ENCODE measurements at regions not wholly inside any gene's neighbourhood (a gene's known extent, or its start where the extent isn't known, plus 50 kb on each side); places are given as distances from the start of the nearest gene placed in this dataset.

DNA sequence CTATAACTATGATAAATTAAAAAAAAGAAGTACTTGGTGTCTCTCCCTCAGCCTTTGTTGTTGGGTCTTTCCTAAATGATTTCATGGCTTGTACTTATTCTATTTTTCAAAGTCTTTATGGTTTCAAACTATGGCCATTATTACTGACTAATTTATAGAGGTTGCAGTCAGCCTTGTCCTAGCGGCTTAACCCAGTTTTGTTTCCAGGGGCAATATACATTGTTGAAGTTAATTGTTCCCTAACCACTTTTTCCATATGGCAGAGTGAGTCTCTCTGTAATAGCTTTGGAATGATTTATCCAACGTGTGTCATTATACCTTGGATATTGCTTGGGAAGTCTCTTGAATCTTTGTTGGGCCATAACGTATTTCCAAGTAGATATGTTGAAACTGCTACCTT lies 408.8 kb downstream of the HRH4 start:
- ATAC-seq: no peak
- TF ChIP-seq, protein P1, sequence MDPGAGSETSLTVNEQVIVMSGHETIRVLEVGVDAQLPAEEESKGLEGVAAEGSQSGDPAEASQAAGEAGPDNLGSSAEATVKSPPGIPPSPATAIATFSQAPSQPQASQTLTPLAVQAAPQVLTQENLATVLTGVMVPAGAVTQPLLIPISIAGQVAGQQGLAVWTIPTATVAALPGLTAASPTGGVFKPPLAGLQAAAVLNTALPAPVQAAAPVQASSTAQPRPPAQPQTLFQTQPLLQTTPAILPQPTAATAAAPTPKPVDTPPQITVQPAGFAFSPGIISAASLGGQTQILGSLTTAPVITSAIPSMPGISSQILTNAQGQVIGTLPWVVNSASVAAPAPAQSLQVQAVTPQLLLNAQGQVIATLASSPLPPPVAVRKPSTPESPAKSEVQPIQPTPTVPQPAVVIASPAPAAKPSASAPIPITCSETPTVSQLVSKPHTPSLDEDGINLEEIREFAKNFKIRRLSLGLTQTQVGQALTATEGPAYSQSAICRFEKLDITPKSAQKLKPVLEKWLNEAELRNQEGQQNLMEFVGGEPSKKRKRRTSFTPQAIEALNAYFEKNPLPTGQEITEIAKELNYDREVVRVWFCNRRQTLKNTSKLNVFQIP (CRISPR knock-in tag; IDR thresholded peaks at IDR 0.05; ENCODE audit: borderline replicate concordance, low read depth): no peak
- no peak for TF ChIP-seq ZNF70 (CRISPR knock-in tag; IDR thresholded peaks at IDR 0.05)
- TF ChIP-seq GLIS3 (CRISPR knock-in tag; IDR thresholded peaks at IDR 0.05): no peak
- TF ChIP-seq, protein P2, sequence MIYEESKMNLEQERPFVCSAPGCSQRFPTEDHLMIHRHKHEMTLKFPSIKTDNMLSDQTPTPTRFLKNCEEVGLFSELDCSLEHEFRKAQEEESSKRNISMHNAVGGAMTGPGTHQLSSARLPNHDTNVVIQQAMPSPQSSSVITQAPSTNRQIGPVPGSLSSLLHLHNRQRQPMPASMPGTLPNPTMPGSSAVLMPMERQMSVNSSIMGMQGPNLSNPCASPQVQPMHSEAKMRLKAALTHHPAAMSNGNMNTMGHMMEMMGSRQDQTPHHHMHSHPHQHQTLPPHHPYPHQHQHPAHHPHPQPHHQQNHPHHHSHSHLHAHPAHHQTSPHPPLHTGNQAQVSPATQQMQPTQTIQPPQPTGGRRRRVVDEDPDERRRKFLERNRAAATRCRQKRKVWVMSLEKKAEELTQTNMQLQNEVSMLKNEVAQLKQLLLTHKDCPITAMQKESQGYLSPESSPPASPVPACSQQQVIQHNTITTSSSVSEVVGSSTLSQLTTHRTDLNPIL (CRISPR knock-in tag; IDR thresholded peaks at IDR 0.05; ENCODE audit: low read depth): no peak
- no peak for TF ChIP-seq SNAI2 (CRISPR knock-in tag; IDR thresholded peaks at IDR 0.05)

DNA sequence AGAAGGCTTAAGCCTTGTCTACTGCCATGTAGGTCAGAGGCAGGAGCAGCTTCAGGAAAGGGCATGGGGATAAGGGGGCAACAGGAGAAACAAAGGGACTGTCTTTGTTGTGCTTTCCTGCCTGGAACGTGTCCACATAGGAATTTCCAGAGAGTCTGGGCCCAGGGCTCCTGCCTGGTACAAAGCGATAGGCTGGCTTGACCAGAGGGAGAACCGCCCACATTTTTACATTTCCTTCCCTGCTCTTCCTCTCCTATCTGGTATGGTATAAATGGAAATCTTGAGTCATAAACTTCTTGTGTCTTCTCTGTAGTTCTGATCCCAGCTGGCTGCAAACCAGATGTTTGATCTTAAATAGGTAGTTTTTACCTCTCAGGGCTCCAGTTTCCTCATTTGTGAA lies 414.8 kb downstream of the HRH4 start:
- TF ChIP-seq, protein P3, sequence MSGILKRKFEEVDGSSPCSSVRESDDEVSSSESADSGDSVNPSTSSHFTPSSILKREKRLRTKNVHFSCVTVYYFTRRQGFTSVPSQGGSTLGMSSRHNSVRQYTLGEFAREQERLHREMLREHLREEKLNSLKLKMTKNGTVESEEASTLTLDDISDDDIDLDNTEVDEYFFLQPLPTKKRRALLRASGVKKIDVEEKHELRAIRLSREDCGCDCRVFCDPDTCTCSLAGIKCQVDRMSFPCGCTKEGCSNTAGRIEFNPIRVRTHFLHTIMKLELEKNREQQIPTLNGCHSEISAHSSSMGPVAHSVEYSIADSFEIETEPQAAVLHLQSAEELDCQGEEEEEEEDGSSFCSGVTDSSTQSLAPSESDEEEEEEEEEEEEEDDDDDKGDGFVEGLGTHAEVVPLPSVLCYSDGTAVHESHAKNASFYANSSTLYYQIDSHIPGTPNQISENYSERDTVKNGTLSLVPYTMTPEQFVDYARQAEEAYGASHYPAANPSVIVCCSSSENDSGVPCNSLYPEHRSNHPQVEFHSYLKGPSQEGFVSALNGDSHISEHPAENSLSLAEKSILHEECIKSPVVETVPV (CRISPR knock-in tag; IDR thresholded peaks at IDR 0.05): no peak
- TF ChIP-seq PPARA (CRISPR knock-in tag; IDR thresholded peaks at IDR 0.05; ENCODE audit: borderline replicate concordance) (no peak), OSR1 (CRISPR knock-in tag; IDR thresholded peaks at IDR 0.05) (no peak), ESRRG (CRISPR knock-in tag; IDR thresholded peaks at IDR 0.05) (no peak), ARNTL (CRISPR knock-in tag; IDR thresholded peaks at IDR 0.05; ENCODE audit: borderline replicate concordance, low read depth) (no peak), SNAI2 (CRISPR knock-in tag; IDR thresholded peaks at IDR 0.05) (no peak), ISL1 (CRISPR knock-in tag; IDR thresholded peaks at IDR 0.05) (no peak), TOX (CRISPR knock-in tag; IDR thresholded peaks at IDR 0.05; ENCODE audit: borderline replicate concordance) (no peak), CSDC2 (CRISPR knock-in tag; IDR thresholded peaks at IDR 0.05) (no peak), ZFP30 (CRISPR knock-in tag; IDR thresholded peaks at IDR 0.05) (no peak), ZNF8 (CRISPR knock-in tag; IDR thresholded peaks at IDR 0.05) (no peak)
- TF ChIP-seq, protein P4, sequence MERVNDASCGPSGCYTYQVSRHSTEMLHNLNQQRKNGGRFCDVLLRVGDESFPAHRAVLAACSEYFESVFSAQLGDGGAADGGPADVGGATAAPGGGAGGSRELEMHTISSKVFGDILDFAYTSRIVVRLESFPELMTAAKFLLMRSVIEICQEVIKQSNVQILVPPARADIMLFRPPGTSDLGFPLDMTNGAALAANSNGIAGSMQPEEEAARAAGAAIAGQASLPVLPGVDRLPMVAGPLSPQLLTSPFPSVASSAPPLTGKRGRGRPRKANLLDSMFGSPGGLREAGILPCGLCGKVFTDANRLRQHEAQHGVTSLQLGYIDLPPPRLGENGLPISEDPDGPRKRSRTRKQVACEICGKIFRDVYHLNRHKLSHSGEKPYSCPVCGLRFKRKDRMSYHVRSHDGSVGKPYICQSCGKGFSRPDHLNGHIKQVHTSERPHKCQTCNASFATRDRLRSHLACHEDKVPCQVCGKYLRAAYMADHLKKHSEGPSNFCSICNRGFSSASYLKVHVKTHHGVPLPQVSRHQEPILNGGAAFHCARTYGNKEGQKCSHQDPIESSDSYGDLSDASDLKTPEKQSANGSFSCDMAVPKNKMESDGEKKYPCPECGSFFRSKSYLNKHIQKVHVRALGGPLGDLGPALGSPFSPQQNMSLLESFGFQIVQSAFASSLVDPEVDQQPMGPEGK (CRISPR knock-in tag; IDR thresholded peaks at IDR 0.05; ENCODE audit: borderline replicate concordance): no peak

DNA sequence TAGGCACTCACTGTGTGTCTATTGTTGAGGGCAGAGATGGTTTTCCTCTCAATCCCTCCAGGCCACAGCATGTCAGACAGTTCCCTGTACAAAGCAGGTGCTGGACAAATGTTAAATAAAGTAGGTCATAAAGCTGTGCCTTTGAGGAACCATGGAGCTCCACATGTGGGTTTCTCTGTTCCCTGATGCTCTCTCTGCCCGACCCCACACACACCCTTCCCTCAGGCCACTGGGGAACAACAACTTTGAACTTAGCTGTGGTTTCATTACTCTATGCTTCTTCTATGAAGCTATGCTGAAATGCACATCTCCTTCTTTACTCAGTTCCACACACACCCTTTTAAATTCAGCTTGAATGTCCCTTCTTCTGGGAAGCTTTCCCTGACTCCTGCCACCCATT lies 415.3 kb downstream of the HRH4 start:
- no peak for TF ChIP-seq ZC3H10 (CRISPR knock-in tag; IDR thresholded peaks at IDR 0.05)
- TF ChIP-seq TOX (CRISPR knock-in tag; IDR thresholded peaks at IDR 0.05; ENCODE audit: borderline replicate concordance): no peak
- ATAC-seq: no peak

More for the DNA sequence above, 414.8 kb downstream of the HRH4 start:
- ATAC-seq: no peak

DNA sequence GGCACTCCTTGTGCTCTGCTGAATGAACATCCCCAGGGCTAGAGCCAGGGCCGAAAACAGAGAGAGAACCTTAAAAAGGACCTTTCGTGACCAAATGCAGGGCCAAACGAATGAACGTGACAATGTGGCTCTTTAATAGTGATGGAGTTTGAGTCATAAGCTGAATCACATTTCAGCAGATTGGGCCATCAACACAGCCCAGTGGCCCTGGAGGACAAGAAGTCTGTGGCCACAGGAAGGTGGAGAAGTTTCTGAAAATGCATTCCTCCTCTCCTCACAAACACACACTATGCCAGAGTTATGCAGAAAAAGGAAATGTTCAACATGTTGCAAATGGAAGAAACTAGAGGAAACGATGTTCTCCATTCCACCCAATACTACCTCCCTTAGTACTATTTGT lies 415.8 kb downstream of the HRH4 start:
- no peak for ATAC-seq

More for the DNA sequence above, 415.8 kb downstream of the HRH4 start:
- no peak for TF ChIP-seq CSDC2 (CRISPR knock-in tag; IDR thresholded peaks at IDR 0.05)
- TF ChIP-seq BACH2 (CRISPR knock-in tag; IDR thresholded peaks at IDR 0.05; ENCODE audit: borderline replicate concordance): no peak
- TF ChIP-seq, protein P2 (CRISPR knock-in tag; IDR thresholded peaks at IDR 0.05; ENCODE audit: low read depth): no peak
- TF ChIP-seq ESRRG (CRISPR knock-in tag; IDR thresholded peaks at IDR 0.05): no peak
- TF ChIP-seq, protein P3 (CRISPR knock-in tag; IDR thresholded peaks at IDR 0.05): no peak
- TF ChIP-seq ZFP30 (CRISPR knock-in tag; IDR thresholded peaks at IDR 0.05): no peak
- TF ChIP-seq, protein P1 (CRISPR knock-in tag; IDR thresholded peaks at IDR 0.05; ENCODE audit: borderline replicate concordance, low read depth): no peak
- TF ChIP-seq TCF4 (CRISPR knock-in tag; IDR thresholded peaks at IDR 0.05; ENCODE audit: borderline replicate concordance): no peak
- TF ChIP-seq ZNF8 (CRISPR knock-in tag; IDR thresholded peaks at IDR 0.05): no peak
- no peak for TF ChIP-seq ZNF565 (CRISPR knock-in tag; conservative IDR thresholded peaks at IDR 0.05; ENCODE audit: low read depth)
- TF ChIP-seq PPARA (CRISPR knock-in tag; IDR thresholded peaks at IDR 0.05; ENCODE audit: borderline replicate concordance): no peak
- no peak for TF ChIP-seq GLIS3 (CRISPR knock-in tag; IDR thresholded peaks at IDR 0.05)
- no peak for TF ChIP-seq ZNF70 (CRISPR knock-in tag; IDR thresholded peaks at IDR 0.05)
- no peak for TF ChIP-seq TOX (CRISPR knock-in tag; IDR thresholded peaks at IDR 0.05; ENCODE audit: borderline replicate concordance)
- TF ChIP-seq ZFP3 (CRISPR knock-in tag; IDR thresholded peaks at IDR 0.05): no peak
- TF ChIP-seq, protein P4 (CRISPR knock-in tag; IDR thresholded peaks at IDR 0.05; ENCODE audit: borderline replicate concordance): no peak
- no peak for TF ChIP-seq OSR1 (CRISPR knock-in tag; IDR thresholded peaks at IDR 0.05)

Measured in SK-N-SH treated with all-trans-retinoic acid at 6 μM for 48 hours (cell line).